ENCODE measurements at regions not wholly inside any gene's neighbourhood (a gene's known extent, or its start where the extent isn't known, plus 50 kb on each side); places are given as distances from the start of the nearest gene placed in this dataset.

DNA sequence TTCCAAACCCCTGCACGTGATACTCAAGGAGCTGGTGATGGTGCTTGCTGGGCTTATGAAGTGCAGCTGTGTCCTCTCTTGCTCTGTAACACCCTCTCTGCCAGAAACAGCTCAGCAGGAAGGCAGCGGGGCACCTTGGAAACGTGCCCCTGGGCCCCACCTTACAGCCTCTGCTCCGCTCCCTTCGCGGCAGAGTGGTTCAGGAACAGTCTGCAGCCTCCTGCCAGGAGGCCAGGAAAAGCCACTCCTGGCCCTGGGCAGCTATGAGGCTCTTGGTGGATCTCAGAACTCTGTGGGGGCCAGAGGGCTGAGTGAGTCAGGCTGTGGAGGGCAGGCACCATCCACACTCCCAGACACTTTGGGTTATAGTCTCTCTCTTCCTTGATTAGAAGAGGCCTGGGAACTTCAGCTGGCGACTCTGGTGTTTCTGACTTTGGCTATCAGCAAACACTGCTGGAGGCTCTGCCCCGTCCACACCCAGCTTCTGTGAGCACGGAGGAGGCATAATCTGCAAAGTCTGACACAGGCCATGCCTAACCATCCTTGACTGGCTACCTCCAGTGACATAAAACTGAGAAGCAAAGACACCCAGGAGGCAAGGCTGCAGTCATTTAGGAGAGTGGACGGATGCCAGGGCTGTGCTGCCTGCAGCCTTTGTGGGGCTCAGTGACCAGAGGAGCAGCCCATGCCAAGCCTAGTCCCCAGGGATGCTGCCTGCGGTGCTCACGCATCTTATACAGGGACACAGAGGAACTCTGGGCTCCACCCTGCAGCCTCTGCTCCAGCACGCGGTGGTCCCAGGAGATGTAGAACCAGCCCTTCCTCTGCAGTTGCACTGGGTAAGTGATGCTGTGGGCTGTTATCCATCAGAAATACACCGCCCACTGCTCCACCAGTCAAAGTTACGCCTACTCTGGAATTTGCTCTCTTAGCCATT is 65.3 kb downstream of the METRNL start:
- no peak for TF ChIP-seq MYC (IDR thresholded peaks at IDR 0.05; ENCODE audit: low read depth, low read length)
- TF ChIP-seq, protein P1, sequence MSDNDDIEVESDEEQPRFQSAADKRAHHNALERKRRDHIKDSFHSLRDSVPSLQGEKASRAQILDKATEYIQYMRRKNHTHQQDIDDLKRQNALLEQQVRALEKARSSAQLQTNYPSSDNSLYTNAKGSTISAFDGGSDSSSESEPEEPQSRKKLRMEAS (IDR thresholded peaks at IDR 0.05; ENCODE audit: low read depth, low read length) = no peak
- TF ChIP-seq, protein P2, sequence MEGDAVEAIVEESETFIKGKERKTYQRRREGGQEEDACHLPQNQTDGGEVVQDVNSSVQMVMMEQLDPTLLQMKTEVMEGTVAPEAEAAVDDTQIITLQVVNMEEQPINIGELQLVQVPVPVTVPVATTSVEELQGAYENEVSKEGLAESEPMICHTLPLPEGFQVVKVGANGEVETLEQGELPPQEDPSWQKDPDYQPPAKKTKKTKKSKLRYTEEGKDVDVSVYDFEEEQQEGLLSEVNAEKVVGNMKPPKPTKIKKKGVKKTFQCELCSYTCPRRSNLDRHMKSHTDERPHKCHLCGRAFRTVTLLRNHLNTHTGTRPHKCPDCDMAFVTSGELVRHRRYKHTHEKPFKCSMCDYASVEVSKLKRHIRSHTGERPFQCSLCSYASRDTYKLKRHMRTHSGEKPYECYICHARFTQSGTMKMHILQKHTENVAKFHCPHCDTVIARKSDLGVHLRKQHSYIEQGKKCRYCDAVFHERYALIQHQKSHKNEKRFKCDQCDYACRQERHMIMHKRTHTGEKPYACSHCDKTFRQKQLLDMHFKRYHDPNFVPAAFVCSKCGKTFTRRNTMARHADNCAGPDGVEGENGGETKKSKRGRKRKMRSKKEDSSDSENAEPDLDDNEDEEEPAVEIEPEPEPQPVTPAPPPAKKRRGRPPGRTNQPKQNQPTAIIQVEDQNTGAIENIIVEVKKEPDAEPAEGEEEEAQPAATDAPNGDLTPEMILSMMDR (IDR thresholded peaks at IDR 0.05; ENCODE audit: low read depth, low read length) = no peak
- TF ChIP-seq POLR2A (IDR thresholded peaks at IDR 0.05; ENCODE audit: extremely low read depth, insufficient read length) = no peak
- no peak overlapping the region for H3K4me3 ChIP-seq (ENCODE audit: low read depth, low read length)
- no peak for DNase-seq (ENCODE audit: low read depth)

DNA sequence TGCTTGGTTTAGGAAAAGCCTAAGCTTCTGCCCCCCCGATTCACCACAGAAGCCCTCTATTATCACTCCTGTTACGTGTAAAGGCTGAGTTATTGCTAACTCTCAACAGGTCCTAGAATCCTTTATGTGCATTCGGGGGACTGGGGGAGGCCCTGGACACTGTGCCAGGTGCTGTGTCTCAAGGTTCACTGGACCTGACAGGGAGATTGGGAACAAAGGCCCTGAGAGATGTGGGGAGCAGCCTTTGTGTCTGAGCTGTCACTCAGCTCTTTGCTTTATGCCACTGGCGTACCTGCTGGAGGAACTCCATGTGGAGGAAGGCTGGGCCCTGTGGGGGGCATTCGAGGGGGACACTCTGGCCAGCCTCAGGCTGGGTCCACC is 65.9 kb downstream of the METRNL start:
- no peak overlapping the region for H3K4me3 ChIP-seq (ENCODE audit: low read depth, low read length)
- DNase-seq (ENCODE audit: low read depth) = no peak
- TF ChIP-seq MYC (IDR thresholded peaks at IDR 0.05; ENCODE audit: low read depth, low read length) (no peak), POLR2A (IDR thresholded peaks at IDR 0.05; ENCODE audit: extremely low read depth, insufficient read length) (no peak)
- TF ChIP-seq, protein P1 (IDR thresholded peaks at IDR 0.05; ENCODE audit: low read depth, low read length) = no peak
- TF ChIP-seq, protein P2 (IDR thresholded peaks at IDR 0.05; ENCODE audit: low read depth, low read length) = no peak

DNA sequence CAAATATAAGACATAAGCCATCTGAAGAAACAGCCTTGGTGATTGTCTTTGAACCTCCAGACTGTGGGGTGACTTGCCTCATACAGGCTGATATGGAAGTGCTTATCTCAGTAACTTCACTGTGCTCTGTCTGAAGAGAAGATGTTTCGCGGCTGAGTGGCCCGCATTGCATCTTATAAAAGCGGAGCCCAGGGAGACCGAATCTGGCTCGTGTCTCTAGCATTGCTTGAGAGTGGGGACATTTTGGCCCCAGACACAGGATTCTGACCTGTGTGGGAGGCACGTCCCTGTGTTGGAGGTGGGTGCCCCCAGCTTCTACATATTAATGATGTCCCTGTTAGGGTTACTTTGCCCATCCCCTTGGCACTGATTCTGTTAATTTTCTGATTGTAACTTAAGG is 66.4 kb downstream of the METRNL start:
- TF ChIP-seq, protein P2 (IDR thresholded peaks at IDR 0.05; ENCODE audit: low read depth, low read length) = no peak
- TF ChIP-seq, protein P1 (IDR thresholded peaks at IDR 0.05; ENCODE audit: low read depth, low read length) = no peak
- no peak for TF ChIP-seq MYC (IDR thresholded peaks at IDR 0.05; ENCODE audit: low read depth, low read length)
- no peak for TF ChIP-seq POLR2A (IDR thresholded peaks at IDR 0.05; ENCODE audit: extremely low read depth, insufficient read length)
- no peak overlapping the region for H3K4me3 ChIP-seq (ENCODE audit: low read depth, low read length)
- DNase-seq (ENCODE audit: low read depth) = no peak

DNA sequence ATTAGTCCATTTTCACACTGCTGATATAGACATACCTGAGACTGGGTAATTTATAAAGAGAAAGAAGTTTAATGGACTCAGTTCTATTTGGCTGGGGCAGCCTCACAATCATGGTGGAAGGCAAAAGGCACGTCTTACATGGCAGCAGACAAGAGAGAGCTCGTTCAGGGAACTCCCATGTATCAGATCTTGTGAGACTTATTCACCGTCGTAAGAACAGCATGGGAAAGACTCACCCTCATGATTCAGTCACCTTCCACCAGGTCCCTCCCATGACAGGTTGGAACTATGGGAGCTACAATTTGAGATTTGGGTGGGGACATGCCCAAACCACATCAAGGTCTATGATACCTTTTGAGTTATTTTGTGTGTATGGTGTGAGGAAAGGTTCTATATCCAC is 66.9 kb downstream of the METRNL start:
- no peak overlapping the region for H3K4me3 ChIP-seq (ENCODE audit: low read depth, low read length)
- DNase-seq (ENCODE audit: low read depth) = no peak
- TF ChIP-seq MYC (IDR thresholded peaks at IDR 0.05; ENCODE audit: low read depth, low read length) = no peak
- no peak for TF ChIP-seq POLR2A (IDR thresholded peaks at IDR 0.05; ENCODE audit: extremely low read depth, insufficient read length)
- TF ChIP-seq, protein P1 (IDR thresholded peaks at IDR 0.05; ENCODE audit: low read depth, low read length) = no peak
- TF ChIP-seq, protein P2 (IDR thresholded peaks at IDR 0.05; ENCODE audit: low read depth, low read length) = no peak

DNA sequence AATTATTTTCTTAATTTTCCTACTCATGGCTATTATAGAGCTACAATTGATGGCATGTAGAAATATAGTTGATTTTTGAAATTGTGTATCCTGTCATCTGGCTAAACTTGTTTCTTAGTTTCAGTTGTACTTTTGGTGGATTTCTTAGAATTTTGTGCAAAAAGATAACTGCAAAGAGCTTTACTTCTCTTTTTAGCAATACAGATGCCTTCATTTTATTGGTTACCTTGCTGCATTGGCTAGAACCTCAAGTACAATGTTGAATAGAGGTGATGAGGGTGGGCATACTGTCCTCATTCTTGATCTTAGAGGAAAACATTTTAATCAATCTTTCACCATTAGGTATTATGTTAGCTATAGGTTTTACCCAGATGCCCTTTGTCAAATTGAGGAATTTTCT is 67.9 kb downstream of the METRNL start:
- TF ChIP-seq MYC (IDR thresholded peaks at IDR 0.05; ENCODE audit: low read depth, low read length) = no peak
- TF ChIP-seq, protein P2 (IDR thresholded peaks at IDR 0.05; ENCODE audit: low read depth, low read length) = no peak
- TF ChIP-seq, protein P1 (IDR thresholded peaks at IDR 0.05; ENCODE audit: low read depth, low read length) = no peak
- no peak for TF ChIP-seq POLR2A (IDR thresholded peaks at IDR 0.05; ENCODE audit: extremely low read depth, insufficient read length)
- no peak overlapping the region for H3K4me3 ChIP-seq (ENCODE audit: low read depth, low read length)
- DNase-seq (ENCODE audit: low read depth) = no peak
